SU-DHL-6 (cell line): ENCODE measurements at regions not wholly inside any gene's neighbourhood (a gene's known extent, or its start where the extent isn't known, plus 50 kb on each side); places are given as distances from the start of the nearest gene placed in this dataset.

Experiments
- CTCF ChIP-seq: fragments of 200-600 bp; sonication (generic); IDR thresholded peaks from one replicate; pipeline ENCODE4 v1.5.1; 2017; ENCODE audit warnings: antibody characterized with exemption, mild to moderate bottlenecking, low read length, moderate library complexity; ENCODE audit not compliant: insufficient read depth, poor library complexity, severe bottlenecking
- EZH2phosphoT487 ChIP-seq: fragments of 200-600 bp; sonication (generic), shearing (Covaris generic); conservative IDR thresholded peaks from 2 replicates; pipeline ENCODE4 v1.6.1; 2018; ENCODE audit warnings: mild to moderate bottlenecking, antibody characterized with exemption, low read length, moderate library complexity, mixed read lengths

DNA sequence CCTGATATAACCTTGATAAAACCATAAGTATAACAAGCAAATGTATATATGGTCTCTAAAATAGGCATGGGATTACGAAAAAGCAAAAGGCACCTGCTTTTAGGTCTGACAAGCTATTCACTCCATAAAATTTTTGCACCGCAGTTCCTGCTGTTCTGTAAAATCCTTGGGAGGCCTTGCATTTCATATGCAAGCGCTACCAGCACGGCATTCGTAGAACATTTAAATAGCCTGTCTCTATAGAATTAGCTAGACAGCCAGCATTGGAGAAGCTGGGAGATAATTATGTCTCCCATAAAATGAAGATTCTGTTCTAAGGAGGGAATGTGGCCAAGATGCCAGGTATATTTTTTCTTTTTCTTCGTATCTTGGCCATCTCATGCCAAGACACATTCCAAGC is 64.5 kb upstream of the ATXN1 start:
- no peak for TF ChIP-seq CTCF
- TF ChIP-seq EZH2phosphoT487, result no peak
